ENCODE measurements at regions not wholly inside any gene's neighbourhood (a gene's known extent, or its start where the extent isn't known, plus 50 kb on each side); places are given as distances from the start of the nearest gene placed in this dataset.
"Not testable (repeated sequence)": the region's sequence is repeated elsewhere in the genome, so short reads cannot be mapped to it uniquely, and the experiment has no call there.

DNA sequence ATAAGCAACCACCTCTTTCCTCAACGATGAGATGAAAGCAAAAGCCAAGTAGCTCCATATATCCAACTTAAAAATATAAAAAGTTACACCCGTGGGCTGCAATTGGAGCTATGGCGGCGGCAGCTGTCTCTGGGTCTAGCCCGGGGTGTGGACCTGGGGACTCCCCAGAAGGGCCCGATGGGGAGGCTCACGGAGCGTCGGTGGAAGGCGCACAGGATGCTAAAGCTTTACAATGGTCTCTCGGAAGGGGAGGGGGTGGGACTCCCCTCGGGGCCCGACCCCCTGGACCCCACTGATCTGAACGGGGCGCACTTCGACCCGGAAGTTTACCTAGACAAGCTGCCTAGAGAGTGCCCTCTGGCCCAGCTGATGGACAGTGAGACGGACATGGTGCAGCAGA is 118.7 kb upstream of the HMX1 start:
- not testable (repeated sequence) for TF ChIP-seq POLR2A, POLR2AphosphoS5 (IDR thresholded peaks at IDR 0.05)
- TF ChIP-seq, protein P1, sequence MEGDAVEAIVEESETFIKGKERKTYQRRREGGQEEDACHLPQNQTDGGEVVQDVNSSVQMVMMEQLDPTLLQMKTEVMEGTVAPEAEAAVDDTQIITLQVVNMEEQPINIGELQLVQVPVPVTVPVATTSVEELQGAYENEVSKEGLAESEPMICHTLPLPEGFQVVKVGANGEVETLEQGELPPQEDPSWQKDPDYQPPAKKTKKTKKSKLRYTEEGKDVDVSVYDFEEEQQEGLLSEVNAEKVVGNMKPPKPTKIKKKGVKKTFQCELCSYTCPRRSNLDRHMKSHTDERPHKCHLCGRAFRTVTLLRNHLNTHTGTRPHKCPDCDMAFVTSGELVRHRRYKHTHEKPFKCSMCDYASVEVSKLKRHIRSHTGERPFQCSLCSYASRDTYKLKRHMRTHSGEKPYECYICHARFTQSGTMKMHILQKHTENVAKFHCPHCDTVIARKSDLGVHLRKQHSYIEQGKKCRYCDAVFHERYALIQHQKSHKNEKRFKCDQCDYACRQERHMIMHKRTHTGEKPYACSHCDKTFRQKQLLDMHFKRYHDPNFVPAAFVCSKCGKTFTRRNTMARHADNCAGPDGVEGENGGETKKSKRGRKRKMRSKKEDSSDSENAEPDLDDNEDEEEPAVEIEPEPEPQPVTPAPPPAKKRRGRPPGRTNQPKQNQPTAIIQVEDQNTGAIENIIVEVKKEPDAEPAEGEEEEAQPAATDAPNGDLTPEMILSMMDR (IDR thresholded peaks at IDR 0.05): not testable (repeated sequence)

Data from transverse colon (tissue), 4 donors.